GM19351 (cell line): ENCODE measurements at regions not wholly inside any gene's neighbourhood (a gene's known extent, or its start where the extent isn't known, plus 50 kb on each side); places are given as distances from the start of the nearest gene placed in this dataset.
"Not testable (repeated sequence)": the region's sequence is repeated elsewhere in the genome, so short reads cannot be mapped to it uniquely, and the experiment has no call there.

ENCODE experiments used
- ATAC-seq: cut with Tn5 transposase; IDR thresholded peaks from one replicate; pipeline ENCODE4 v1.9.1; 2021; ENCODE audit warnings: mild to moderate bottlenecking, moderate library complexity; ENCODE audit not compliant: unreplicated experiment

GRCh38 chrX:123788193-123788592 lies 55.3 kb upstream of the THOC2 start:
- ATAC-seq = not testable (repeated sequence)

GRCh38 chrX:123788744-123789143 lies 55.9 kb upstream of the THOC2 start:
- ATAC-seq = no peak

GRCh38 chrX:123797543-123798447 lies 62.1 kb upstream of the XIAP start:
- ATAC-seq = no peak

GRCh38 chrX:123798706-123799430 lies 61.0 kb upstream of the XIAP start:
- ATAC-seq = not testable (repeated sequence)

GRCh38 chrX:123801901-123802300 lies 58.0 kb upstream of the XIAP start:
- ATAC-seq = no peak

GRCh38 chrX:123803331-123803983 lies 56.4 kb upstream of the XIAP start:
- peak; percentile 61 for ATAC-seq

- ATAC-seq = not testable (repeated sequence)
Measured at GRCh38 chrX:123803984-123804365, 55.9 kb upstream of the XIAP start.

GRCh38 chrX:123807835-123808416 lies 51.9 kb upstream of the XIAP start:
- ATAC-seq = no peak

GRCh38 chrX:123809854-123810375 lies 49.9 kb upstream of the XIAP start:
- no peak for ATAC-seq
